SU-DHL-6 (cell line): ENCODE measurements at regions not wholly inside any gene's neighbourhood (a gene's known extent, or its start where the extent isn't known, plus 50 kb on each side); places are given as distances from the start of the nearest gene placed in this dataset.
A peak's percentile ranks its signal among the peaks of the same experiment; 100 is the strongest.

Experiments
- H2AFZ ChIP-seq: fragments of 200-600 bp; sonication (generic); 2 replicates; pipeline ENCODE4 v1.6.1; 2014; ENCODE audit warnings: low read depth, mild to moderate bottlenecking, moderate library complexity, mixed read lengths, antibody characterized with exemption, low read length; ENCODE audit not compliant: severe bottlenecking
- H3F3A ChIP-seq: fragments of 200-600 bp; shearing (Covaris generic); 2 replicates; pipeline ENCODE4 v1.6.0; 2016; ENCODE audit warnings: antibody characterized with exemption, mild to moderate bottlenecking; ENCODE audit not compliant: insufficient read depth
- H3K27ac ChIP-seq: fragments of 200-600 bp; sonication (generic); 2 replicates; pipeline ENCODE4 v1.5.1; 2016; ENCODE audit warnings: low read depth, mild to moderate bottlenecking, low read length, moderate library complexity, mixed read lengths
- H3K27me3 ChIP-seq: fragments of 200-600 bp; sonication (generic), shearing (Covaris generic); 2 replicates; pipeline ENCODE4 v1.6.0; 2014; ENCODE audit warnings: mild to moderate bottlenecking, low read length
- H3K36me3 ChIP-seq: fragments of 200-600 bp; sonication (generic); 2 replicates; pipeline ENCODE4 v1.6.1; 2014; ENCODE audit warnings: mild to moderate bottlenecking, low read length, mixed read lengths
- H3K4me2 ChIP-seq: fragments of 300-600, 200-600 bp; shearing (Covaris generic), sonication (generic); 2 replicates; pipeline ENCODE4 v1.6.0; 2014; ENCODE audit warnings: low read length, low read depth, mild to moderate bottlenecking; ENCODE audit not compliant: poor library complexity, severe bottlenecking
- H3K4me3 ChIP-seq: fragments of 200-600 bp; sonication (generic); 2 replicates; pipeline ENCODE4 v1.5.1; 2014; ENCODE audit warnings: antibody characterized with exemption, low read length, mild to moderate bottlenecking, mixed read lengths; ENCODE audit not compliant: insufficient read depth, poor library complexity, severe bottlenecking
- H3K79me2 ChIP-seq: fragments of 200-600 bp; sonication (generic); 2 replicates; pipeline ENCODE4 v1.6.1; 2014; ENCODE audit warnings: mild to moderate bottlenecking, low read length, moderate library complexity; ENCODE audit not compliant: insufficient read depth
- H3K9ac ChIP-seq: fragments of 200-600 bp; sonication (generic); 2 replicates; pipeline ENCODE4 v1.7.0; 2014; ENCODE audit warnings: mild to moderate bottlenecking, low read length
- H3K9me2 ChIP-seq: fragments of 200-600 bp; sonication (generic); replicated peaks from 2 replicates; pipeline ENCODE4 v1.6.1; 2014; ENCODE audit warnings: low read length; ENCODE audit not compliant: insufficient read depth
- H3K9me3 ChIP-seq: fragments of 200-600 bp; sonication (generic); 2 replicates; pipeline ENCODE4 v1.6.1; 2014; ENCODE audit warnings: low read length, mixed read lengths; ENCODE audit not compliant: insufficient read depth
- H4K20me1 ChIP-seq: fragments of 200-600 bp; sonication (generic); 2 replicates; pipeline ENCODE4 v1.6.1; 2014; ENCODE audit warnings: low read depth, mild to moderate bottlenecking, antibody characterized with exemption, low read length, moderate library complexity, mixed read lengths
- EZH2phosphoT487 ChIP-seq: fragments of 200-600 bp; sonication (generic), shearing (Covaris generic); conservative IDR thresholded peaks from 2 replicates; pipeline ENCODE4 v1.6.1; 2018; ENCODE audit warnings: mild to moderate bottlenecking, antibody characterized with exemption, low read length, moderate library complexity, mixed read lengths
- TF ChIP-seq, protein P1 (sequence below): fragments of 200-600 bp; sonication (generic); IDR thresholded peaks from one replicate; pipeline ENCODE4 v1.5.1; 2017; ENCODE audit warnings: antibody characterized with exemption, mild to moderate bottlenecking, low read length, moderate library complexity; ENCODE audit not compliant: insufficient read depth, poor library complexity, severe bottlenecking

DNA sequence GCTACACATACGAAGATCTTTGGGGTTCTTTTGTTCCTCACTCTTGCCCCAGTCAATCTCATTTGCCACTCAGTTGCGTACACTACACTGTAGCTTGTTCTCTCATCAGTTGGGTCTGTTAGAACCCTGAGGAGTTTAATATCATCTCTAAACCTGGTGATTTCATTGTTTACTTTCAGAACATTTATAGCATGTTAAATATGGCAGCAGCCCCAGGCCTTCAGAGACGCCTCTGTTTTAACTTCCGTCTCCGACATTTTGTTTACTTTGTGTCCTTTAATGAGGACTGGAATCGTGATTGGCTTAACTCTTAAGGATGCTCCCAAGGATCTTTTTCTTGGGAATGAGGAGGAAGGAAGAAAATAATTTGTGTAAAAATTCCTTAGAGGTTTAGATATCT, 510.1 kb downstream of the NR2F1-AS1 start:
- H3K9me2 ChIP-seq: no peaks in the 10 kb centered on the region
- H3K9ac ChIP-seq: no peak overlapping the region
- TF ChIP-seq EZH2phosphoT487: no peak
- TF ChIP-seq, protein P1, sequence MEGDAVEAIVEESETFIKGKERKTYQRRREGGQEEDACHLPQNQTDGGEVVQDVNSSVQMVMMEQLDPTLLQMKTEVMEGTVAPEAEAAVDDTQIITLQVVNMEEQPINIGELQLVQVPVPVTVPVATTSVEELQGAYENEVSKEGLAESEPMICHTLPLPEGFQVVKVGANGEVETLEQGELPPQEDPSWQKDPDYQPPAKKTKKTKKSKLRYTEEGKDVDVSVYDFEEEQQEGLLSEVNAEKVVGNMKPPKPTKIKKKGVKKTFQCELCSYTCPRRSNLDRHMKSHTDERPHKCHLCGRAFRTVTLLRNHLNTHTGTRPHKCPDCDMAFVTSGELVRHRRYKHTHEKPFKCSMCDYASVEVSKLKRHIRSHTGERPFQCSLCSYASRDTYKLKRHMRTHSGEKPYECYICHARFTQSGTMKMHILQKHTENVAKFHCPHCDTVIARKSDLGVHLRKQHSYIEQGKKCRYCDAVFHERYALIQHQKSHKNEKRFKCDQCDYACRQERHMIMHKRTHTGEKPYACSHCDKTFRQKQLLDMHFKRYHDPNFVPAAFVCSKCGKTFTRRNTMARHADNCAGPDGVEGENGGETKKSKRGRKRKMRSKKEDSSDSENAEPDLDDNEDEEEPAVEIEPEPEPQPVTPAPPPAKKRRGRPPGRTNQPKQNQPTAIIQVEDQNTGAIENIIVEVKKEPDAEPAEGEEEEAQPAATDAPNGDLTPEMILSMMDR: no peak
- no peaks in the 10 kb centered on the region for H3K79me2 ChIP-seq
- H3K36me3 ChIP-seq: no peaks in the 10 kb centered on the region
- no peaks in the 10 kb centered on the region for H3K9me3 ChIP-seq
- no peaks in the 10 kb centered on the region for H3K27me3 ChIP-seq
- no peak overlapping the region for H3K4me3 ChIP-seq
- H3K27ac ChIP-seq: no peak overlapping the region
- H4K20me1 ChIP-seq: no peaks in the 10 kb centered on the region
- no peaks in the 10 kb centered on the region for H3F3A ChIP-seq
- H2AFZ ChIP-seq: no peak overlapping the region
- no peak overlapping the region for H3K4me2 ChIP-seq

DNA sequence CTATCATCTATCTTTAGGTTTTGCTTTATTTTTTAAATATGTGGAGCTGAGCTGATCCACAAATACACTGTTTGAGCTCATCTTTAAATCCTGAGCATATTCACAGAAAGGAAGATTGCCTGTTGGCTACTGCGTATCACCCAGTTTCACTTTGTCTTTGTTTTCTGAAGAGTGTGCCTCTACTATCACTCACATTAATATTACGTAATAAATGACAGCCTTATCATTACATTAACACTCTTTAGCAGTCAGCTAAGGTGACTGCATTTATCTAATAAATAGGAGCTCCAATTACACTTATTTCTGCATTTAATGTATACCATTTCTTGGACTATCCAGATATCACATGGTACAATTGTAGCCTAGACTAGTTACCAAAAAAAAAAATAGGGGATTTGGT, 511.7 kb downstream of the NR2F1-AS1 start:
- Histone ChIP-seq H3K4me2 (no peak overlapping the region), H3F3A (no peaks in the 10 kb centered on the region), H2AFZ (no peak overlapping the region), H3K27ac (no peak overlapping the region), H3K9ac (no peak overlapping the region), H3K9me3 (no peaks in the 10 kb centered on the region), H3K27me3 (no peaks in the 10 kb centered on the region), H3K9me2 (no peaks in the 10 kb centered on the region), H3K4me3 (no peak overlapping the region), H4K20me1 (no peaks in the 10 kb centered on the region), H3K36me3 (no peaks in the 10 kb centered on the region), H3K79me2 (no peaks in the 10 kb centered on the region)
- TF ChIP-seq EZH2phosphoT487: no peak
- TF ChIP-seq, protein P1: no peak

GRCh38 chr5:93062548-93062947, 518.5 kb downstream of the NR2F1-AS1 start:
- H2AFZ ChIP-seq: no peak overlapping the region

More at GRCh38 chr5:93062548-93062947, 518.5 kb downstream of the NR2F1-AS1 start:
- Histone ChIP-seq H3K9ac (no peak overlapping the region), H3K4me3 (no peak overlapping the region), H3K79me2 (no peaks in the 10 kb centered on the region), H3K4me2 (no peak overlapping the region), H3K36me3 (no peaks in the 10 kb centered on the region), H3K9me2 (no peaks in the 10 kb centered on the region), H3K27ac (no peak overlapping the region), H3F3A (no peaks in the 10 kb centered on the region), H3K9me3 (no peaks in the 10 kb centered on the region), H3K27me3 (no peaks in the 10 kb centered on the region), H4K20me1 (no peaks in the 10 kb centered on the region)
- TF ChIP-seq EZH2phosphoT487: no peak
- TF ChIP-seq, protein P1: peak; percentile 13
